Stimulated activated CD4-positive, alpha-beta T cell treated with anti-CD3 and anti-CD28 coated beads, Interleukin-1b, Interleukin-23, amount 100 ng/mL, for 24 hours (primary cell): ENCODE measurements at regions not wholly inside any gene's neighbourhood (a gene's known extent, or its start where the extent isn't known, plus 50 kb on each side); places are given as distances from the start of the nearest gene placed in this dataset.

ENCODE experiments used
- DNase-seq, 4 experiments: peaks; one replicate each; pipeline ENCODE4 v3.0.0-alpha.2; 2020; ENCODE audit warnings: low read depth in 4 of 4, low spot score in 1 of 4

GRCh38 chr3:124429129-124429815, 301.0 kb upstream of the UMPS start:
- no peak for DNase-seq

DNA sequence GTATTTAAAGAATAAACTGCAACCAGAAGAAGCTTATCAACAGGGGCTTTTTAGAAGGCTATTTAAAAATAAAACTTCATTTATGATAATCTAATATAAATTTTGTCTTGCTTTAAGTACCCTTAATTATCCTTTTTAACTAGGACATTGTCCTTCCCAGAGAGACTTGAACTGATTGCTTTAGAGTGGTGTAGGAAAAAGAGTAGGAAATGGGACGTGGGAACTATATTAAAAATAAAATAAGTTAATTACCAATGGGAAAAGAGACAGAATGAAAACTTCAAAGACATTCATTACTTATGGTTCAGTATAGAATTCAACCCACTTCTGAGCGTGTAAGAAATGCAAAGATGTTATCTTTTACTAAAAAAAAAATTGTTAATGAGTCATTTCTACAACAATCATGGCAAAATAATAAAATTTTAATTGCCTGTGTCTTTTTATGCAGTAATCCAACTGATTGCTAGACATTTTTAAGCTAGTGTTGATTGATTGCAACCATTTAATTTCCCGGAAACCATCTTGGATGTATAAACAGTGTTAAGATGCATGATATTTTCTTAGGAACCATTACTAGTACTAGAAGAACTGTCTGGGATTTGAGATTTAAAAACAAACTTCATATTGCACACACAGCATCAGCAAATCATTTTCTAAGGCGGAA, 298.8 kb upstream of the UMPS start:
- DNase-seq: no peak

- no peak for DNase-seq
Measured at GRCh38 chr3:124434176-124434575, 296.1 kb upstream of the UMPS start.

DNA sequence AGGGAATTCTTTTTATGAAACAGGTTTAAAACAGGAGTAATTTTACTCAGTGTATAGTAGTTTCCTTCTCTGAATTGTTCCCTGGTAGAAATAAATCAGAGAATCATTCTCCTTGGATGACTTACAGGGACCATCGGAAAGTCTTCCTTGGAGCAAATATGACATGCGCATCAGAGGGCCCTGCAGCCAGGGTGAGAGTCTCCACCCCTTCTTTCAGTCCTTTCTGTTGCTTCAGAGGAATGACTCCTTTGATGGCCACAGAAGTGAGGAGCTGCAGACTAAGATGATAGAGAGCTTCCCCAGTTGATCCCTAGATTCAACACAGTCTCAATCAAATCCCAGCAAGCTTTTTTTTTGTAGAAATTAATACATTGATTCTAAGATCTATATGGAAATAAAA, 294.8 kb upstream of the UMPS start:
- no peak for DNase-seq

DNA sequence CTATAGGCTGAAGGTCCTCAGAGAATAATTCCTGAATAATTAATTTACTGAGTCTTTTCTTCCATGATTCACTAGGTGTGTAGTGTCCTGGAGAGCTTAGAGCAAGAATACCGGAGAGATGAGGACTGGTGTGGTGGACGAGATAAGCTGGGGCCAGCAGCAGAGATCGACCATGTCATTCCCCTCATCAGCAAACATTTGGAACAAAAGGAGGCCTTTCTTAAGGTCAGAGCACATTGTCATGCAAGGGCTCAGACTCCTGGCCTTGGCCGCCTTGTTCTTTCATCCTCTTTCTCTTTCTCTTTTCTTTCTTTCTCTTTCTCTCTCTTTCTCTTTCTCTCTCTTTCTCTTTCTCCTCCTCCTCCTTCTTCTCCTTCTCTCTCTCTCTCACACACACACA, 291.4 kb upstream of the UMPS start:
- DNase-seq: no peak

GRCh38 chr3:124439603-124440002, 290.6 kb upstream of the UMPS start:
- DNase-seq: no peak

DNA sequence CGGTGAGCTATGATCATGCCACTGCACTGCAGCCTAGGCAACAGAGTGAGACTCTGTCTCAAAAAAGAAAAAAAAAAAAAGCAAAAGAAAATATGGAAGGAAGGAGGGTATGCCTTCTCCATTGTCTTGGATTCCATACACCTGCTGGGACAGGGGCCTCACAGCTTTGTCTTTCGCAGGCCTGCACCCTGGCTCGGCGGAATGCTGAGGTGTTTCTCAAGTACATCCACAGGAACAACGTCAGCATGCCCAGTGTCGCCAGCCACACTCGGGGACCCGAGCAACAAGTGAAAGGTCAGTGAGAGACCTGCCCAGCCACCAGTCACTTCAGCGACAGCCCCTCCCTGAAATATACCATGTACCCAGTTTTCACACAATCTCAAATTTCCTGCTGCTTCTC, 288.5 kb upstream of the UMPS start:
- no peak for DNase-seq

DNA sequence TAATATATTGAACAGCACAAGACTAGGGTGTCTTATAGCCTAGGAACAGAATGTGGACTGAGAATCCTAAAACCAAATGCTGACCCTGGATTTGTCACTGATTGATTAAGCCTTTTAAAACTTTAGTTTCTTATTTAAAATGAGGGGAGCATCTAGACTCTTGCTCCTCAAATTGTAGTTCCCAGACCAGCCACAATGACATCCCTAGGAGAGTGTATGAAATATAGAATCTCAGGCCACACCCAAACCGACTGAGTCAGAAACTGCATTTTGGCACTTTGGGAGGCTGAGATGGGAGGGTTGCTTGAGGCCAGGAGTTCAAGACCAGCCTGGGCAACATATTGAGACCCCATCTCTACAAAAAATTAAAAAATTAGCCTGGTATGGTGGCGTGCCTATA, 287.8 kb upstream of the UMPS start:
- no peak for DNase-seq

- no peak for DNase-seq
Measured at GRCh38 chr3:124443446-124443845, 286.8 kb upstream of the UMPS start.

- no peak for DNase-seq
Measured at GRCh38 chr3:124444075-124444474, 286.2 kb upstream of the UMPS start.

DNA sequence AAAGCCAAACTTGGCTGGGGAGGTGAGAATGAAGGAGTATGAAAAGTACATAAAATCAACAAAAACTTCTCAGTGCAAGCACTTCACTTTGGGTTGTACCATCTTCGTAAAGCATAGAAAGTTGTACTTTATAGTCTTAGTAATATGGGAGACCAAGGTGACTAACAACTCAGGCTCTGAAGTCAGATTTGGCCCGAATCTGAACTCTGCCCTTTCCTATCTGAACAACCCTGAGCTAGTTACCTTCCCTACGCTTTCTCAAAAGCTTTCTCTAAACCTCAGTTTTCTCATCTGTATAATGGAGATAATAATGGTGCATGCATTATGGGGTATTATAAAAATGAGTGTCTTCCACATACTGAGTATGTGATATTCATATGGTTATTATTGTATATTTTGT, 285.4 kb upstream of the UMPS start:
- DNase-seq: no peak

GRCh38 chr3:124447845-124448244, 282.4 kb upstream of the UMPS start:
- DNase-seq: no peak

GRCh38 chr3:124448954-124449353, 281.3 kb upstream of the UMPS start:
- no peak for DNase-seq

DNA sequence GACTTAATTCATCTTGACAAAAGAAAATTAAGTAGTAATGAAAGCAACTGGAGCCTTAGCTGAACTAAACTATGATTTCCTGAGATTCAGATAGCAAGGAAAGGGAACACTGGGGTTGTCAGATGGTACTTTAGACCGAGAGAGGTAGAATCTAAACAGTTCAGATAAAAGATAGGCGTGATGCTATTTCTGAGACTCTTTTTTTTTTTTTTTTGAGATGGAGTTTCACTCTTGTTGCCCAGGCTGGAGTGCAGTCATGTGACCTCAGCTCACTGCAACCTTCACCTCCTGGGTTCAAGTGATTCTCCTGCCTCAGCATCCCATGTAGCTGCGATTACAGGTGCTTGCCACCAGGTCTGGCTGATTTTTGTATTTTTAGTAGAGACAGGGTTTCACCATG, 279.9 kb upstream of the UMPS start:
- DNase-seq: no peak

GRCh38 chr3:124451630-124452317, 278.5 kb upstream of the UMPS start:
- no peak for DNase-seq

DNA sequence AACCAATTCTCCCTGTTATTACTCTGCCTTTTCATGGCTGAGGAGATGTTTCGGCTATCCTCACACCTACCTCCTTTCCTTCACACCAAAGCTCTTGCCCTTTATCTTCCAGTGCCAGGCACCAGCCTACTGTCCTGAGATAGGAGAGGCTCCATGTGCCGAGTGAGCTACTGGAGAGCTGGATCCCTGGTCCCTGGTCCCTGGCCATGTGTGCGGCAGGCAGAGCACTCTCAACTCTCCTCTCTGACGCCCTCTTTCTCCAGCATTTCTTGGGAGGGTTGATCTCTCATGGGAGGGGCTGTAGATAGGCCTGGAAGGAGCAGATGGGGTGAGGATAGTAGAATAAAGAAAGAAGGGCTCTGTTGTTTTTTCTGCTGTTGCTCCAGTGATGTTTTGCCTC, 277.1 kb upstream of the UMPS start:
- no peak for DNase-seq

GRCh38 chr3:124455891-124456290, 274.4 kb upstream of the UMPS start:
- no peak for DNase-seq

- DNase-seq: no peak
Measured at GRCh38 chr3:124456506-124456905, 273.7 kb upstream of the UMPS start.

DNA sequence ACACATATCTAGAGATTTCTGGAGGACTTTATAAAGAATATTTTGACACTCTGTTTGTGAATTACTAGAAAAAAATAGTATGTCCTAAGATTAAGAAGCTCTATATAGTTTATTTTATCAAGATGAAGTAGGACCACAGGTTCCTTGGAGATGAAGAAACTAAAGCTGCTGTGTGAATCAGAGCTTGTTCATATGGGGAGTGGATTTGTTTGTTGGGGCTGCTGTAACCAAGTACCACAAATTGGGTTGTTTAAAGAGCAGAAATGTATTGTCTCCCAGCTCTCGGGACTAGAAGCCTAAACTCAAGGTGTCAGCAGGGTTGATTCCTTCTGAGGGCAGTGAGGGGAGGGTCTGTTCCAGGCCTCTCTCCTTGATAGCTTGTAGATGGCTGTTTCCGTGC, 270.6 kb upstream of the UMPS start:
- DNase-seq: no peak

DNA sequence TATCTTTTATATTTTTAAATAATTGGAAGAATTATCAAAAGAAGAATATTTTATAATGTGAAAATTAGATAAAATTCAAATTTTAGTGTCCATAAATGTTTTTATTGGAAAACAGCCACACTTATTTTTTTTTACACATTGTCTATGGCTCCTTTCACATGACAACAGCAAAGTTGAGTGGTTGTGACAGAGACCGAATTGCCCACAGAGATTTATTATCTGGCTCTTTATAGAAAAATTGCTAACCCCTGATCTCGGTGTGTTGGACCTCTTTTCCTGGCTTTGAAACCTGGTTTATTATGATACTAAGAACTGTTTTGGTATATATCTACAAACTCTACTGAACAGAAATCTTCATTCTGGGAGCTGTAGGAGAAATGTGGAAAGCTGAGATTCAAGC, 269.1 kb upstream of the UMPS start:
- no peak for DNase-seq

- DNase-seq: no peak
Measured at GRCh38 chr3:124461838-124462632, 268.2 kb upstream of the UMPS start.

DNA sequence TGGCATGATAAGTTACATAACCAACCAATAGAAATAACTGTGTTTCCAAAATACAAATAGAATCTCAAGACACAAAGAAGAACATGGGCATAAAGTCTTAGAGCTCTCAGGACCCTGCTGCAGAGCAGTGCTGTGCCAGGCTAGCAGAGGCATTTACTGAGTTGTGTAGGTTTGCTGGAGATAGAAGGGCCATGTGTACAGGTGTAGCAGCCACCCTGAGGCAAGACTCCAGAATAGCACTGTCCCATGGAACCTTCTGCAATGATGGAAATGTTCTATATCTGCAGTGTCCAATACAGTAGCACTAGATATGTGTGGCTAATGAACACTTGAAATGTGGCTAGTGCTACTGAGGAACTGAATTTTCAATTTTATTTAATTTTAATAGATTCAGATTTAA, 267.0 kb upstream of the UMPS start:
- no peak for DNase-seq
